HCT116 (cell line): ENCODE measurements at regions not wholly inside any gene's neighbourhood (a gene's known extent, or its start where the extent isn't known, plus 50 kb on each side); places are given as distances from the start of the nearest gene placed in this dataset.

ENCODE experiments used
- ATAC-seq: fragments of 200-7000 bp; cut with Tn5 transposase; 2 replicates; pipeline ENCODE4 v1.9.1; 2020; ENCODE audit warnings: mild to moderate bottlenecking, moderate library complexity
- BruUV-seq: library from RNA; stranded (reverse); fragments of 400-500 nt; replicated peaks from 2 replicates; lab custom pipeline; 2021; lab: Mats Ljungman, UMichigan
- CTCF ChIA-PET: fragments of 300-600 bp; sonication (Branson Sonifier 250); formaldehyde crosslinking; loops from one replicate; lab custom pipeline; 2021; ENCODE audit warnings: antibody characterized with exemption; lab: Charles Lee
- POLR2A ChIA-PET: fragments of 300-600, 350-600 bp; sonication (Branson Sonifier 250); formaldehyde crosslinking; loops from one replicate; lab custom pipeline; 2021; ENCODE audit warnings: antibody characterized with exemption; lab: Charles Lee
- RAD21 ChIA-PET, 2 experiments: fragments of 300-600 bp; sonication (Branson Sonifier 250); formaldehyde crosslinking; loops; one replicate each; lab custom pipeline; 2023; ENCODE audit warnings: low total read pairs in 2 of 2; ENCODE audit not compliant: uncharacterized antibody in 2 of 2, unreplicated experiment in 2 of 2, low non-redundant PET in 1 of 2; lab: Charles Lee
- DNase-seq: peaks from one replicate; pipeline ENCODE4 v3.0.0-alpha.2; 2010; ENCODE audit warnings: low read depth, low spot score
- H2AFZ ChIP-seq: fragments of 200-600 bp; shearing (Covaris generic), sonication (generic); 2 replicates; pipeline ENCODE4 v1.6.1; 2017; ENCODE audit warnings: low read depth, mixed run types, mixed read lengths, antibody characterized with exemption, low read length; ENCODE audit not compliant: poor library complexity, severe bottlenecking
- H3K27ac ChIP-seq: 2 replicates; pipeline ENCODE4 v1.5.1; 2012; ENCODE audit warnings: low read depth, low read length
- H3K27me3 ChIP-seq: fragments of 200-600 bp; sonication (generic); 2 replicates; pipeline ENCODE4 v1.6.1; 2016; ENCODE audit warnings: mixed run types, low read length, mixed read lengths; ENCODE audit not compliant: insufficient read depth
- H3K36me3 ChIP-seq, 2 experiments: fragments of 200-500 bp in 1 of 2; fragments of 200-600 bp in 1 of 2; sonication (Bioruptor generic) in 1 of 2; sonication (generic) in 1 of 2; 2 replicates each; pipeline versions ENCODE4 v1.5.1 to v1.6.1; 2014 to 2016; ENCODE audit warnings: low read length in 2 of 2, inconsistent platforms in 1 of 2, mixed read lengths in 1 of 2, mixed run types in 1 of 2; ENCODE audit not compliant: insufficient read depth in 2 of 2, control insufficient read depth in 1 of 2
- H3K4me1 ChIP-seq, 2 experiments: fragments of 200-600 bp in 1 of 2; sonication (generic) in 1 of 2; 2 replicates each; pipeline versions ENCODE4 v1.5.1 to v1.6.1; 2012 to 2017; ENCODE audit warnings: low read length in 2 of 2, inconsistent platforms in 1 of 2, mild to moderate bottlenecking in 1 of 2, mixed read lengths in 1 of 2, mixed run types in 1 of 2, moderate library complexity in 1 of 2; ENCODE audit not compliant: insufficient read depth in 2 of 2, control insufficient read depth in 1 of 2
- H3K4me2 ChIP-seq: fragments of 200-600 bp; sonication (generic); 2 replicates; pipeline ENCODE4 v1.6.1; 2017; ENCODE audit warnings: mixed run types, low read length, mixed read lengths
- H3K4me3 ChIP-seq, 2 experiments: fragments of 200-600 bp in 1 of 2; sonication (generic) in 1 of 2; replicated peaks in 1 of 2; 2 replicates each; pipeline ENCODE4 v1.5.1; 2011 to 2016; ENCODE audit warnings: low read length in 2 of 2, control low read depth in 1 of 2, low read depth in 1 of 2, mild to moderate bottlenecking in 1 of 2, mixed read lengths in 1 of 2, mixed run types in 1 of 2
- H3K79me2 ChIP-seq: fragments of 200-600 bp; sonication (generic); 2 replicates; pipeline ENCODE4 v1.6.1; 2017; ENCODE audit warnings: mild to moderate bottlenecking, mixed run types, low read length, moderate library complexity, mixed read lengths; ENCODE audit not compliant: insufficient read depth
- H3K9ac ChIP-seq: fragments of 200-600 bp; sonication (generic); 2 replicates; pipeline ENCODE4 v1.6.1; 2016; ENCODE audit warnings: low read length, mixed read lengths
- H3K9me2 ChIP-seq: fragments of 200-600 bp; sonication (generic), shearing (Covaris generic); 2 replicates; pipeline ENCODE4 v1.6.1; 2017; ENCODE audit warnings: mixed run types, mild to moderate bottlenecking, moderate library complexity; ENCODE audit not compliant: insufficient read depth
- H3K9me3 ChIP-seq, 2 experiments: fragments of 200-500 bp in 1 of 2; fragments of 200-600 bp in 1 of 2; sonication (Bioruptor generic) in 1 of 2; sonication (generic) in 1 of 2; 2 replicates each; pipeline ENCODE4 v1.6.1; 2014 to 2017; ENCODE audit warnings: low read length in 2 of 2, mixed read lengths in 2 of 2, inconsistent platforms in 1 of 2, low read depth in 1 of 2, mild to moderate bottlenecking in 1 of 2, mixed run types in 1 of 2, moderate library complexity in 1 of 2; ENCODE audit not compliant: control insufficient read depth in 1 of 2, insufficient read depth in 1 of 2
- H4K20me1 ChIP-seq: fragments of 200-600 bp; sonication (generic), shearing (Covaris generic); 2 replicates; pipeline ENCODE4 v1.6.1; 2017; ENCODE audit warnings: mixed run types, mild to moderate bottlenecking, moderate library complexity; ENCODE audit not compliant: insufficient read depth
- CEBPB ChIP-seq: IDR thresholded peaks from 2 replicates; pipeline ENCODE4 v1.6.1; 2012; ENCODE audit warnings: low read depth
- CTCF ChIP-seq, 3 experiments: fragments of 200-600 bp in 1 of 3; sonication (generic) in 1 of 3; IDR thresholded peaks in 2 of 3; conservative IDR thresholded peaks in 1 of 3; 2 replicates each; pipeline ENCODE4 v1.5.1; 2012 to 2017; ENCODE audit warnings: low read depth in 2 of 3, low read length in 2 of 3, antibody characterized with exemption in 1 of 3, borderline replicate concordance in 1 of 3, control low read depth in 1 of 3, mild to moderate bottlenecking in 1 of 3, mixed read lengths in 1 of 3, mixed run types in 1 of 3, moderate library complexity in 1 of 3; ENCODE audit not compliant: insufficient read depth in 1 of 3
- EGR1 ChIP-seq: IDR thresholded peaks from 2 replicates; pipeline ENCODE4 v1.6.1; 2012; ENCODE audit warnings: low read depth
- ELF1 ChIP-seq: IDR thresholded peaks from 2 replicates; pipeline ENCODE4 v1.6.1; 2012; ENCODE audit warnings: low read depth, borderline replicate concordance
- EZH2 ChIP-seq: fragments of 200-600 bp; sonication (generic); IDR thresholded peaks from 2 replicates; pipeline ENCODE4 v1.6.1; 2017; ENCODE audit warnings: antibody characterized with exemption, mixed run types
- EZH2phosphoT487 ChIP-seq: fragments of 200-600 bp; IDR thresholded peaks from 2 replicates; pipeline ENCODE4 v1.6.1; 2018; ENCODE audit warnings: antibody characterized with exemption, borderline replicate concordance
- JUND ChIP-seq: IDR thresholded peaks from 2 replicates; pipeline ENCODE4 v1.6.1; 2012
- MAX ChIP-seq: IDR thresholded peaks from 2 replicates; pipeline ENCODE4 v1.6.1; 2012
- POLR2A ChIP-seq: IDR thresholded peaks from 2 replicates; pipeline ENCODE4 v1.7.0; 2011; ENCODE audit warnings: borderline replicate concordance; ENCODE audit not compliant: insufficient read depth, insufficient read length; ENCODE audit errors: extremely low read depth
- POLR2AphosphoS5 ChIP-seq: IDR thresholded peaks from 2 replicates; pipeline ENCODE4 v1.6.1; 2011; ENCODE audit warnings: mild to moderate bottlenecking, low read depth, low read length, moderate library complexity
- RAD21 ChIP-seq: IDR thresholded peaks from 2 replicates; pipeline ENCODE4 v1.6.1; 2012; ENCODE audit warnings: low read depth, mild to moderate bottlenecking
- SIN3A ChIP-seq: IDR thresholded peaks from 2 replicates; pipeline ENCODE4 v1.6.1; 2012; ENCODE audit warnings: low read depth
- SP1 ChIP-seq: IDR thresholded peaks from 2 replicates; pipeline ENCODE4 v1.6.1; 2012; ENCODE audit warnings: low read depth
- SRF ChIP-seq: IDR thresholded peaks from 2 replicates; pipeline ENCODE4 v1.6.1; 2012; ENCODE audit warnings: low read depth
- TCF7L2 ChIP-seq: IDR thresholded peaks from 2 replicates; pipeline ENCODE4 v1.7.0; 2011; ENCODE audit warnings: borderline replicate concordance, inconsistent platforms; ENCODE audit not compliant: insufficient read depth, insufficient read length; ENCODE audit errors: extremely low read depth
- YY1 ChIP-seq: IDR thresholded peaks from 2 replicates; pipeline ENCODE4 v1.6.1; 2011; ENCODE audit warnings: low read length, low read depth, moderate library complexity, mild to moderate bottlenecking; ENCODE audit not compliant: insufficient replicate concordance; ENCODE audit errors: extremely low read depth
- ZNF274 ChIP-seq: fragments of 200-500 bp; sonication (Bioruptor generic); IDR thresholded peaks from 2 replicates; pipeline ENCODE4 v1.6.1; 2014; ENCODE audit warnings: mild to moderate bottlenecking, low read depth, low read length, inconsistent platforms
- intact Hi-C: fragments of 100-400 bp; cut with micrococcal nuclease; formaldehyde crosslinking; loops from 2 replicates; pipeline ENCODE4 v1.10.0; 2022
- TF ChIP-seq, protein P1 (sequence below): IDR thresholded peaks from 2 replicates; pipeline ENCODE4 v1.6.1; 2012; ENCODE audit warnings: low read depth
- TF ChIP-seq, protein P2 (sequence below): IDR thresholded peaks from 2 replicates; pipeline ENCODE4 v1.6.1; 2011; ENCODE audit warnings: mild to moderate bottlenecking, low read length, moderate library complexity; ENCODE audit not compliant: insufficient replicate concordance; ENCODE audit errors: extremely low read depth
- TF ChIP-seq, protein P3 (sequence below): IDR thresholded peaks from 2 replicates; pipeline ENCODE4 v1.6.1; 2012

GRCh38 chr5:136521696-136522095 lies 156.4 kb upstream of the TRPC7 start:
- ChIA-PET RAD21 (no interaction called here), CTCF (no interaction called here), POLR2A (no interaction called here)
- ATAC-seq (no peak), DNase-seq (no peak)
- no peak overlapping the region for H3K27ac ChIP-seq
- H3K9me2 ChIP-seq, result no peaks in the 10 kb centered on the region
- H3K4me2 ChIP-seq, result no peak overlapping the region
- intact Hi-C loops, result no loop called here
- no peak overlapping the region for H3K4me3 ChIP-seq
- peaks cover 21% of the 10 kb centered on the region for H3K27me3 ChIP-seq
- no TSS peak for BruUV-seq
- H4K20me1 ChIP-seq, result no peaks in the 10 kb centered on the region
- no peaks in the 10 kb centered on the region for H3K9me3 ChIP-seq
- no peak overlapping the region for H2AFZ ChIP-seq
- H3K79me2 ChIP-seq, result no peaks in the 10 kb centered on the region
- no peaks in the 10 kb centered on the region for H3K36me3 ChIP-seq
- no peak overlapping the region for H3K9ac ChIP-seq
- H3K4me1 ChIP-seq, result no peaks in the 10 kb centered on the region
- TF ChIP-seq, protein P1, sequence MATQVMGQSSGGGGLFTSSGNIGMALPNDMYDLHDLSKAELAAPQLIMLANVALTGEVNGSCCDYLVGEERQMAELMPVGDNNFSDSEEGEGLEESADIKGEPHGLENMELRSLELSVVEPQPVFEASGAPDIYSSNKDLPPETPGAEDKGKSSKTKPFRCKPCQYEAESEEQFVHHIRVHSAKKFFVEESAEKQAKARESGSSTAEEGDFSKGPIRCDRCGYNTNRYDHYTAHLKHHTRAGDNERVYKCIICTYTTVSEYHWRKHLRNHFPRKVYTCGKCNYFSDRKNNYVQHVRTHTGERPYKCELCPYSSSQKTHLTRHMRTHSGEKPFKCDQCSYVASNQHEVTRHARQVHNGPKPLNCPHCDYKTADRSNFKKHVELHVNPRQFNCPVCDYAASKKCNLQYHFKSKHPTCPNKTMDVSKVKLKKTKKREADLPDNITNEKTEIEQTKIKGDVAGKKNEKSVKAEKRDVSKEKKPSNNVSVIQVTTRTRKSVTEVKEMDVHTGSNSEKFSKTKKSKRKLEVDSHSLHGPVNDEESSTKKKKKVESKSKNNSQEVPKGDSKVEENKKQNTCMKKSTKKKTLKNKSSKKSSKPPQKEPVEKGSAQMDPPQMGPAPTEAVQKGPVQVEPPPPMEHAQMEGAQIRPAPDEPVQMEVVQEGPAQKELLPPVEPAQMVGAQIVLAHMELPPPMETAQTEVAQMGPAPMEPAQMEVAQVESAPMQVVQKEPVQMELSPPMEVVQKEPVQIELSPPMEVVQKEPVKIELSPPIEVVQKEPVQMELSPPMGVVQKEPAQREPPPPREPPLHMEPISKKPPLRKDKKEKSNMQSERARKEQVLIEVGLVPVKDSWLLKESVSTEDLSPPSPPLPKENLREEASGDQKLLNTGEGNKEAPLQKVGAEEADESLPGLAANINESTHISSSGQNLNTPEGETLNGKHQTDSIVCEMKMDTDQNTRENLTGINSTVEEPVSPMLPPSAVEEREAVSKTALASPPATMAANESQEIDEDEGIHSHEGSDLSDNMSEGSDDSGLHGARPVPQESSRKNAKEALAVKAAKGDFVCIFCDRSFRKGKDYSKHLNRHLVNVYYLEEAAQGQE, result no peak
- no peak for TF ChIP-seq POLR2A
- no peak for TF ChIP-seq JUND
- no peak for TF ChIP-seq EZH2
- no peak for TF ChIP-seq CTCF (IDR thresholded peaks at IDR 0.05 in 2 of 3, conservative IDR thresholded peaks at IDR 0.05 in 1 of 3; ENCODE audit: borderline replicate concordance in 1 of 3, insufficient read depth in 1 of 3, low read depth in 2 of 3, low read length in 2 of 3)
- TF ChIP-seq EZH2phosphoT487, result no peak
- TF ChIP-seq, protein P2, sequence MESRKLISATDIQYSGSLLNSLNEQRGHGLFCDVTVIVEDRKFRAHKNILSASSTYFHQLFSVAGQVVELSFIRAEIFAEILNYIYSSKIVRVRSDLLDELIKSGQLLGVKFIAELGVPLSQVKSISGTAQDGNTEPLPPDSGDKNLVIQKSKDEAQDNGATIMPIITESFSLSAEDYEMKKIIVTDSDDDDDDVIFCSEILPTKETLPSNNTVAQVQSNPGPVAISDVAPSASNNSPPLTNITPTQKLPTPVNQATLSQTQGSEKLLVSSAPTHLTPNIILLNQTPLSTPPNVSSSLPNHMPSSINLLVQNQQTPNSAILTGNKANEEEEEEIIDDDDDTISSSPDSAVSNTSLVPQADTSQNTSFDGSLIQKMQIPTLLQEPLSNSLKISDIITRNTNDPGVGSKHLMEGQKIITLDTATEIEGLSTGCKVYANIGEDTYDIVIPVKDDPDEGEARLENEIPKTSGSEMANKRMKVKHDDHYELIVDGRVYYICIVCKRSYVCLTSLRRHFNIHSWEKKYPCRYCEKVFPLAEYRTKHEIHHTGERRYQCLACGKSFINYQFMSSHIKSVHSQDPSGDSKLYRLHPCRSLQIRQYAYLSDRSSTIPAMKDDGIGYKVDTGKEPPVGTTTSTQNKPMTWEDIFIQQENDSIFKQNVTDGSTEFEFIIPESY, result no peak
- no peak for TF ChIP-seq TCF7L2
- TF ChIP-seq YY1, result no peak
- TF ChIP-seq SRF, result no peak
- no peak for TF ChIP-seq EGR1
- TF ChIP-seq SP1, result no peak
- no peak for TF ChIP-seq SIN3A
- TF ChIP-seq ZNF274, result no peak
- no peak for TF ChIP-seq MAX
- TF ChIP-seq, protein P3, sequence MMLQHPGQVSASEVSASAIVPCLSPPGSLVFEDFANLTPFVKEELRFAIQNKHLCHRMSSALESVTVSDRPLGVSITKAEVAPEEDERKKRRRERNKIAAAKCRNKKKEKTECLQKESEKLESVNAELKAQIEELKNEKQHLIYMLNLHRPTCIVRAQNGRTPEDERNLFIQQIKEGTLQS, result no peak
- no peak for TF ChIP-seq ELF1
- no peak for TF ChIP-seq POLR2AphosphoS5
- no peak for TF ChIP-seq CEBPB
- no peak for TF ChIP-seq RAD21
